Fibroblast of upper back skin (primary cell): ENCODE measurements at regions not wholly inside any gene's neighbourhood (a gene's known extent, or its start where the extent isn't known, plus 50 kb on each side); places are given as distances from the start of the nearest gene placed in this dataset.

Experiments
- DNase-seq: peaks from one replicate; pipeline ENCODE4 v3.0.0-alpha.2; 2013

- DNase-seq = no peak
Observed at GRCh38 chr7:116148108-116148507, 62.2 kb upstream of the TES start.

- DNase-seq = peak; percentile 21
Observed at GRCh38 chr7:116148626-116149025, 61.7 kb upstream of the TES start.

GRCh38 chr7:116150588-116150987 lies 59.8 kb upstream of the TES start:
- DNase-seq = peak; percentile 9

GRCh38 chr7:116152276-116152675 lies 58.1 kb upstream of the TES start:
- no peak for DNase-seq

GRCh38 chr7:116153050-116153449 lies 57.3 kb upstream of the TES start:
- DNase-seq = no peak

- DNase-seq = no peak
Observed at GRCh38 chr7:116159711-116160110, 50.6 kb upstream of the TES start.
